ENCODE measurements at regions not wholly inside any gene's neighbourhood (a gene's known extent, or its start where the extent isn't known, plus 50 kb on each side); places are given as distances from the start of the nearest gene placed in this dataset.

DNA sequence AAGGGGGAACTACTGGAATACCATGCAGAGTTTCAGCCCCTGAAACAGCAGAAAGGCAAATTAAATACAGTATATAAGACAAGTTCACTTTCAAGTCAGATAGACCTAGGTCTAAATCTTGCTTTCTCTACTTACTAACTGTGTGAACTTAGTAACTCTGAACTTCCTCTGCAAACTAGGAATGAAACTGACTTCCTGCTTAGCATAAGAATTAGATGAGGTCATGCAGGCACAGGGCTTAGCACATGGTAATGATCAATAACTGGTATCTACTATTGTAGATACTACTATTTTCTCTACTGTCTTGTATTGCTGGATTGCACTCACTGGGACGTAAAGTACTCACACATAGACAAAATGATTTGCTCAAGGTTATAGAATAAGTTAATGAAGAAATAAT, 51.5 kb upstream of the MTNR1B start:
- TF ChIP-seq CTCF (IDR thresholded peaks at IDR 0.05) (no peak), POLR2A (IDR thresholded peaks at IDR 0.05) (no peak)

Data from Peyer's patch (tissue), 4 donors.